Keratinocyte (primary cell): ENCODE measurements at regions not wholly inside any gene's neighbourhood (a gene's known extent, or its start where the extent isn't known, plus 50 kb on each side); places are given as distances from the start of the nearest gene placed in this dataset.

ENCODE experiments used
- DNase-seq: peaks from one replicate; pipeline ENCODE4 v3.0.0-alpha.2; 2011; ENCODE audit warnings: low read depth, missing footprints, low spot score
- FAIRE-seq: peaks from 2 replicates; lab custom pipeline; 2011; peaks lifted over from hg19 to GRCh38; lab: Jason Lieb, UNC
- H2AFZ ChIP-seq: 2 replicates; pipeline ENCODE4 v1.6.0; 2012; ENCODE audit warnings: low read length, control low read depth, inconsistent platforms; ENCODE audit not compliant: control insufficient read depth
- H3K27ac ChIP-seq: 2 replicates; pipeline ENCODE4 v1.5.1; 2011; ENCODE audit warnings: low read length; ENCODE audit not compliant: control insufficient read depth, insufficient read depth
- H3K27me3 ChIP-seq: 3 replicates; pipeline ENCODE4 v1.6.0; 2011; ENCODE audit warnings: low read length; ENCODE audit not compliant: control insufficient read depth, insufficient read depth; ENCODE audit errors: extremely low read depth
- H3K36me3 ChIP-seq, 2 experiments: 2 replicates in 1 of 2; 3 replicates in 1 of 2; pipeline ENCODE4 v1.5.1; 2011; ENCODE audit warnings: low read length in 2 of 2, mild to moderate bottlenecking in 1 of 2; ENCODE audit not compliant: control insufficient read depth in 2 of 2, insufficient read depth in 2 of 2; ENCODE audit errors: extremely low read depth in 1 of 2
- H3K4me1 ChIP-seq: 3 replicates; pipeline ENCODE4 v1.5.1; 2011; ENCODE audit warnings: low read length; ENCODE audit not compliant: control insufficient read depth, insufficient read depth; ENCODE audit errors: extremely low read depth
- H3K4me2 ChIP-seq: 3 replicates; pipeline ENCODE4 v1.6.0; 2011; ENCODE audit warnings: low read depth, low read length; ENCODE audit not compliant: control insufficient read depth, insufficient read depth; ENCODE audit errors: extremely low read depth
- H3K4me3 ChIP-seq, 3 experiments: fragments of 200-600 bp in 1 of 3; sonication (generic) in 1 of 3; 2 replicates in 2 of 3; 3 replicates in 1 of 3; pipeline ENCODE4 v1.5.1; 2011 to 2016; ENCODE audit warnings: low read length in 3 of 3, mild to moderate bottlenecking in 3 of 3, control low read depth in 2 of 3, inconsistent platforms in 1 of 3, low read depth in 1 of 3, mixed read lengths in 1 of 3, mixed run types in 1 of 3, moderate library complexity in 1 of 3; ENCODE audit not compliant: control insufficient read depth in 2 of 3, insufficient read depth in 2 of 3; ENCODE audit errors: extremely low read depth in 1 of 3
- H3K79me2 ChIP-seq: 2 replicates; pipeline ENCODE4 v1.6.0; 2012; ENCODE audit warnings: low read length; ENCODE audit not compliant: control insufficient read depth, insufficient read depth
- H3K9ac ChIP-seq: 3 replicates; pipeline ENCODE4 v1.6.0; 2011; ENCODE audit warnings: low read length; ENCODE audit not compliant: control insufficient read depth, insufficient read depth; ENCODE audit errors: extremely low read depth
- H3K9me1 ChIP-seq: 3 replicates; pipeline ENCODE4 v1.6.0; 2011; ENCODE audit warnings: low read length; ENCODE audit not compliant: control insufficient read depth, insufficient read depth; ENCODE audit errors: extremely low read depth
- H3K9me3 ChIP-seq: 2 replicates; pipeline ENCODE4 v1.5.1; 2012; ENCODE audit warnings: low read depth, low read length; ENCODE audit not compliant: control insufficient read depth
- H4K20me1 ChIP-seq: 3 replicates; pipeline ENCODE4 v1.6.0; 2011; ENCODE audit warnings: low read length; ENCODE audit not compliant: control insufficient read depth, insufficient read depth; ENCODE audit errors: extremely low read depth
- EZH2 ChIP-seq: IDR thresholded peaks from one replicate; pipeline ENCODE4 v1.6.1; 2012; ENCODE audit warnings: inconsistent platforms, mild to moderate bottlenecking, low read length, moderate library complexity
- dilution Hi-C: fragments of 300-500 bp; cut with MboI; formaldehyde crosslinking; loops from one replicate; pipeline ENCODE4 v1.7.0; 2020; ENCODE audit warnings: low sequenced_read_pairs; ENCODE audit not compliant: extremely low pct_ligation_motif_present
- TF ChIP-seq, protein P1 (sequence below), 3 experiments: IDR thresholded peaks in 1 of 3; conservative IDR thresholded peaks in 1 of 3; optimal IDR thresholded peaks in 1 of 3; 2 replicates in 2 of 3; 3 replicates in 1 of 3; pipeline versions ENCODE3 to v1.5.1; 2011; ENCODE audit warnings: low read length in 3 of 3, mild to moderate bottlenecking in 3 of 3, moderate library complexity in 2 of 3, control low read depth in 1 of 3, inconsistent platforms in 1 of 3; ENCODE audit not compliant: insufficient read depth in 2 of 3; ENCODE audit errors: extremely low read depth in 1 of 3

DNA sequence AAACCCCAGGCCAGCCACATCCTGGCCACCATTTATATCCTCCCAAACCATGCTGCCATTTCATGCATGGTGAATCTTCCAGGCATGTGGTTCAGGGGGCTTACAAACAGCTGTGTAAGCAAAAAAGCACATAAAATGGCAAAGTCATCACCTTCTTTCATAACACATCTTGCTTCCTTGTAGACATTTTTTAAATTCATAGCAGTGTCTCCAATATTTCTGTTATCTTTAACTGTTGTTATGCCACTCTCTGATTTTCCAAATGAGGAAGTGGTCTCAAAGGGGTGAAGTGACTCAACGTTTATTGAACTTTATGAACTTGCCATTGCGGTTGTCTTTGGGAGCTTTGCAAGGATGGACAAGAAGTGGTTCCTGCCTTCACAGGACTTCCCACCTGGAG lies 264.4 kb downstream of the MEX3B start:
- H3K79me2 ChIP-seq, result no peaks in the 10 kb centered on the region
- H3K4me2 ChIP-seq, result no peak overlapping the region
- DNase-seq (no peak), FAIRE-seq (no peak)
- H4K20me1 ChIP-seq, result no peaks in the 10 kb centered on the region
- no peaks in the 10 kb centered on the region for H3K27me3 ChIP-seq
- H3K36me3 ChIP-seq, result no peaks in the 10 kb centered on the region
- no peaks in the 10 kb centered on the region for H3K9me1 ChIP-seq
- no peak overlapping the region for H3K27ac ChIP-seq
- no peak overlapping the region for H3K4me3 ChIP-seq
- no peaks in the 10 kb centered on the region for H3K4me1 ChIP-seq
- no peak overlapping the region for H2AFZ ChIP-seq
- TF ChIP-seq, protein P1, sequence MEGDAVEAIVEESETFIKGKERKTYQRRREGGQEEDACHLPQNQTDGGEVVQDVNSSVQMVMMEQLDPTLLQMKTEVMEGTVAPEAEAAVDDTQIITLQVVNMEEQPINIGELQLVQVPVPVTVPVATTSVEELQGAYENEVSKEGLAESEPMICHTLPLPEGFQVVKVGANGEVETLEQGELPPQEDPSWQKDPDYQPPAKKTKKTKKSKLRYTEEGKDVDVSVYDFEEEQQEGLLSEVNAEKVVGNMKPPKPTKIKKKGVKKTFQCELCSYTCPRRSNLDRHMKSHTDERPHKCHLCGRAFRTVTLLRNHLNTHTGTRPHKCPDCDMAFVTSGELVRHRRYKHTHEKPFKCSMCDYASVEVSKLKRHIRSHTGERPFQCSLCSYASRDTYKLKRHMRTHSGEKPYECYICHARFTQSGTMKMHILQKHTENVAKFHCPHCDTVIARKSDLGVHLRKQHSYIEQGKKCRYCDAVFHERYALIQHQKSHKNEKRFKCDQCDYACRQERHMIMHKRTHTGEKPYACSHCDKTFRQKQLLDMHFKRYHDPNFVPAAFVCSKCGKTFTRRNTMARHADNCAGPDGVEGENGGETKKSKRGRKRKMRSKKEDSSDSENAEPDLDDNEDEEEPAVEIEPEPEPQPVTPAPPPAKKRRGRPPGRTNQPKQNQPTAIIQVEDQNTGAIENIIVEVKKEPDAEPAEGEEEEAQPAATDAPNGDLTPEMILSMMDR (optimal IDR thresholded peaks at IDR 0.05 in 1 of 3, IDR thresholded peaks at IDR 0.05 in 1 of 3, conservative IDR thresholded peaks at IDR 0.05 in 1 of 3; ENCODE audit: extremely low read depth in 1 of 3, insufficient read depth in 2 of 3, low read length in 3 of 3), result no peak
- no peak for TF ChIP-seq EZH2
- no peak overlapping the region for H3K9ac ChIP-seq
- dilution Hi-C loops, result no loop called here
- no peaks in the 10 kb centered on the region for H3K9me3 ChIP-seq

DNA sequence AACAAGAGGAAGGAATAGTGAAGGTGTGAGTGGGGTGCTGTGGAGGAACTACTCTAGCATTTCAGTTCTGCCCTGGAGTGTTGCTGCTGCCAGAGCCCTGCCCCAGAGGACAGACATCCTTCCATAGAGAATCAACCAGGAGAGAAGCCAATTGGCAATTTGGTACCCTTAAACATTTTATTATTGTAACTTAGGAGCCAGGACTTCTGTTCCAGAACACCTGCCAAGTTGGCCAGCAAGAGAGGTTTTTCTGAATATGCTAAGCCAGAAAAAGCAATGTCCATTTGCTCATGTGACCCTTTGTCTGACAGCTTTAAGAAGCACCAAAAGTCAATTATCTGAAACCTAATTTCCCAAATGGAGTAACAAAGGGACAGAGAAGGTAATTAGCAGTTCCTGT lies 264.9 kb downstream of the MEX3B start:
- no peaks in the 10 kb centered on the region for H3K4me1 ChIP-seq
- no peaks in the 10 kb centered on the region for H3K36me3 ChIP-seq
- DNase-seq (no peak), FAIRE-seq (no peak)
- no peaks in the 10 kb centered on the region for H3K27me3 ChIP-seq
- H3K9ac ChIP-seq, result no peak overlapping the region
- H2AFZ ChIP-seq, result no peak overlapping the region
- no peak for TF ChIP-seq EZH2
- TF ChIP-seq, protein P1 (optimal IDR thresholded peaks at IDR 0.05 in 1 of 3, IDR thresholded peaks at IDR 0.05 in 1 of 3, conservative IDR thresholded peaks at IDR 0.05 in 1 of 3; ENCODE audit: extremely low read depth in 1 of 3, insufficient read depth in 2 of 3, low read length in 3 of 3), result no peak
- dilution Hi-C loops, result no loop called here
- no peak overlapping the region for H3K4me3 ChIP-seq
- H3K4me2 ChIP-seq, result no peak overlapping the region
- no peaks in the 10 kb centered on the region for H3K9me3 ChIP-seq
- no peak overlapping the region for H3K27ac ChIP-seq
- no peaks in the 10 kb centered on the region for H3K79me2 ChIP-seq
- no peaks in the 10 kb centered on the region for H4K20me1 ChIP-seq
- no peaks in the 10 kb centered on the region for H3K9me1 ChIP-seq
